ENCODE measurements at regions not wholly inside any gene's neighbourhood (a gene's known extent, or its start where the extent isn't known, plus 50 kb on each side); places are given as distances from the start of the nearest gene placed in this dataset.

- H3K4me1 ChIP-seq (ENCODE audit: insufficient read depth, low read length, poor library complexity, severe bottlenecking) = no peaks in the 10 kb centered on the region
- no peaks in the 10 kb centered on the region for H3K27me3 ChIP-seq (replicated peaks; ENCODE audit: insufficient read depth, low read depth, low read length, poor library complexity)
- H3K4me3 ChIP-seq (ENCODE audit: low read depth, low read length, poor library complexity, severe bottlenecking) = no peak overlapping the region
- H3K27ac ChIP-seq (ENCODE audit: low read depth, low read length, poor library complexity, severe bottlenecking) = no peak overlapping the region
- POLR2A ChIA-PET (ENCODE audit: low non-redundant PET) = no interaction called here
- peak; percentile 73 for DNase-seq (ENCODE audit: low spot score)
- H3K36me3 ChIP-seq (ENCODE audit: insufficient read depth, low read length, poor library complexity, severe bottlenecking) = no peaks in the 10 kb centered on the region
- intact Hi-C loops (cut with micrococcal nuclease; ENCODE audit: unreplicated experiment) = loop anchor here (5.0 to 10.0 kb wide), 4 partner anchors 118 to 525 kb away; no protein-coding TSS in a partner anchor
- no TSS peak for BruUV-seq (replicated peaks)
- CTCF ChIA-PET = interaction anchor here (0.6 kb wide), 1 partner anchor 984 kb away, joined by 3 read pairs; no protein-coding TSS in a partner anchor
- TF ChIP-seq EZH2 (IDR thresholded peaks at IDR 0.05; ENCODE audit: borderline replicate concordance, low read depth, low read length, poor library complexity, severe bottlenecking) (no peak), CTCF (conservative IDR thresholded peaks at IDR 0.05; ENCODE audit: low read depth, low read length) (peak; percentile 73)
- H3K9me3 ChIP-seq (ENCODE audit: low read depth, low read length, poor library complexity, severe bottlenecking) = no peaks in the 10 kb centered on the region
These were observed 917.6 kb upstream of the ACVR2A start for GRCh38 chr2:146927080-146927711.

- H3K27me3 ChIP-seq (replicated peaks; ENCODE audit: insufficient read depth, low read depth, low read length, poor library complexity) = no peaks in the 10 kb centered on the region
- H3K4me1 ChIP-seq (ENCODE audit: insufficient read depth, low read length, poor library complexity, severe bottlenecking) = peaks cover 14% of the 10 kb centered on the region
- no TSS peak for BruUV-seq (replicated peaks)
- no peak for DNase-seq (ENCODE audit: low spot score)
- no peak overlapping the region for H3K27ac ChIP-seq (ENCODE audit: low read depth, low read length, poor library complexity, severe bottlenecking)
- H3K4me3 ChIP-seq (ENCODE audit: low read depth, low read length, poor library complexity, severe bottlenecking) = no peak overlapping the region
- intact Hi-C loops (cut with micrococcal nuclease; ENCODE audit: unreplicated experiment) = no loop called here
- ChIA-PET POLR2A (ENCODE audit: low non-redundant PET) (no interaction called here), CTCF (no interaction called here)
- H3K9me3 ChIP-seq (ENCODE audit: low read depth, low read length, poor library complexity, severe bottlenecking) = no peaks in the 10 kb centered on the region
- no peak for TF ChIP-seq EZH2 (IDR thresholded peaks at IDR 0.05; ENCODE audit: borderline replicate concordance, low read depth, low read length, poor library complexity, severe bottlenecking)
- no peak for TF ChIP-seq CTCF (conservative IDR thresholded peaks at IDR 0.05; ENCODE audit: low read depth, low read length)
- no peaks in the 10 kb centered on the region for H3K36me3 ChIP-seq (ENCODE audit: insufficient read depth, low read length, poor library complexity, severe bottlenecking)
These were observed 926.5 kb upstream of the ACVR2A start for GRCh38 chr2:146918280-146918679.

GRCh38 chr2:146917431-146918042 lies 927.3 kb upstream of the ACVR2A start:
- Histone ChIP-seq H3K9me3 (ENCODE audit: low read depth, low read length, poor library complexity, severe bottlenecking) (no peaks in the 10 kb centered on the region), H3K4me3 (ENCODE audit: low read depth, low read length, poor library complexity, severe bottlenecking) (no peak overlapping the region), H3K36me3 (ENCODE audit: insufficient read depth, low read length, poor library complexity, severe bottlenecking) (no peaks in the 10 kb centered on the region), H3K27me3 (replicated peaks; ENCODE audit: insufficient read depth, low read depth, low read length, poor library complexity) (no peaks in the 10 kb centered on the region), H3K27ac (ENCODE audit: low read depth, low read length, poor library complexity, severe bottlenecking) (no peak overlapping the region), H3K4me1 (ENCODE audit: insufficient read depth, low read length, poor library complexity, severe bottlenecking) (peaks cover 14% of the 10 kb centered on the region)
- BruUV-seq (replicated peaks) = no TSS peak
- intact Hi-C loops (cut with micrococcal nuclease; ENCODE audit: unreplicated experiment) = no loop called here
- ChIA-PET CTCF (no interaction called here), POLR2A (ENCODE audit: low non-redundant PET) (no interaction called here)
- TF ChIP-seq CTCF (conservative IDR thresholded peaks at IDR 0.05; ENCODE audit: low read depth, low read length) = no peak
- no peak for TF ChIP-seq EZH2 (IDR thresholded peaks at IDR 0.05; ENCODE audit: borderline replicate concordance, low read depth, low read length, poor library complexity, severe bottlenecking)
- DNase-seq (ENCODE audit: low spot score) = peak; percentile 14
